Gastrocnemius medialis (tissue), 4 donors: ENCODE measurements at regions not wholly inside any gene's neighbourhood (a gene's known extent, or its start where the extent isn't known, plus 50 kb on each side); places are given as distances from the start of the nearest gene placed in this dataset.

Experiments used
- POLR2A ChIP-seq, 2 donors: fragments of 450-650 bp; IDR thresholded peaks; one replicate each; pipeline ENCODE4 v1.6.1; 2017; ENCODE audit warnings: antibody characterized with exemption in 2 of 2, mild to moderate bottlenecking in 2 of 2, moderate library complexity in 2 of 2
- TF ChIP-seq, protein P1 (sequence below), 5 experiments: fragments of 450-650 bp in 3 of 5; fragments of 200-600 bp in 2 of 5; sonication (generic) in 2 of 5; IDR thresholded peaks in 4 of 5; conservative IDR thresholded peaks in 1 of 5; 1 replicate in 4 of 5; 2 replicates in 1 of 5; pipeline ENCODE4 v1.5.1; 2016 to 2019; ENCODE audit warnings: antibody characterized with exemption in 5 of 5, mild to moderate bottlenecking in 3 of 5, moderate library complexity in 3 of 5

DNA sequence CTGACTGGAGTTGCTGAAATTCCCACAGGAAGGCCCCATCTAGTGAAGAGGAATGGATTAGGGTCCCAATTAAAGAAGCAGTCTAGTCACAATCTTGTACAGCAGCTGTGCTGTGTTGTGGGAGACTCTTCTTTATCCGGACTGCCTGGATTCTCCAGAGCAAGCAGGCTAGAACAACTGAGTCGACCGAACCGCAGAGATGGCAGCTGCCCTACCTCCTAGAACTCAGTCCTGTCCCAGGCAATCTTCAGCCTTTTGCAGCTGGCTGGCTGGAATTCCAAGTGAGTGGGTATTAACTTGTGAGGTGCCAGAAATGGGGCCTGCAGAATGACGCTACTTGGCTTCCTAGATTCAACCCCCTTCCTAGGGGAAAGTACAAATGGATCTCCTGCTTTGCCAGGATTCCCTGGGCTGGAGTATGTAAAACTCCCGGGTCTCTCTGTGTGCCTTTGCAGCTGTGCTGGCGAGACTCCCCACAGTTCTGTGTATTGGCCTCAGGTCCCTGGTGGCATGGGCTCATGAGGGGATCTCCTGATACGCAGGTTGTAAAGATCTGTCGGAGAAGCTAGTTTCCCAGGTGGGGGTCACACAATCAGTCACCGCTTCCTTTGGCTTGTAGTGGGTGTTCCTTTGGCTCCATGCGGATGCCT is 1952.6 kb upstream of the LRRTM1 start:
- TF ChIP-seq, protein P1, sequence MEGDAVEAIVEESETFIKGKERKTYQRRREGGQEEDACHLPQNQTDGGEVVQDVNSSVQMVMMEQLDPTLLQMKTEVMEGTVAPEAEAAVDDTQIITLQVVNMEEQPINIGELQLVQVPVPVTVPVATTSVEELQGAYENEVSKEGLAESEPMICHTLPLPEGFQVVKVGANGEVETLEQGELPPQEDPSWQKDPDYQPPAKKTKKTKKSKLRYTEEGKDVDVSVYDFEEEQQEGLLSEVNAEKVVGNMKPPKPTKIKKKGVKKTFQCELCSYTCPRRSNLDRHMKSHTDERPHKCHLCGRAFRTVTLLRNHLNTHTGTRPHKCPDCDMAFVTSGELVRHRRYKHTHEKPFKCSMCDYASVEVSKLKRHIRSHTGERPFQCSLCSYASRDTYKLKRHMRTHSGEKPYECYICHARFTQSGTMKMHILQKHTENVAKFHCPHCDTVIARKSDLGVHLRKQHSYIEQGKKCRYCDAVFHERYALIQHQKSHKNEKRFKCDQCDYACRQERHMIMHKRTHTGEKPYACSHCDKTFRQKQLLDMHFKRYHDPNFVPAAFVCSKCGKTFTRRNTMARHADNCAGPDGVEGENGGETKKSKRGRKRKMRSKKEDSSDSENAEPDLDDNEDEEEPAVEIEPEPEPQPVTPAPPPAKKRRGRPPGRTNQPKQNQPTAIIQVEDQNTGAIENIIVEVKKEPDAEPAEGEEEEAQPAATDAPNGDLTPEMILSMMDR (IDR thresholded peaks at IDR 0.05 in 4 of 5, conservative IDR thresholded peaks at IDR 0.05 in 1 of 5), result no peak
- no peak for TF ChIP-seq POLR2A (IDR thresholded peaks at IDR 0.05)
